Thyroid gland (tissue), 4 donors: ENCODE measurements at regions not wholly inside any gene's neighbourhood (a gene's known extent, or its start where the extent isn't known, plus 50 kb on each side); places are given as distances from the start of the nearest gene placed in this dataset.

Experiments used
- CTCF ChIP-seq, 6 experiments: fragments of 200-600 bp in 3 of 6; fragments of 450-650 bp in 3 of 6; sonication (generic) in 3 of 6; IDR thresholded peaks; one replicate each; pipeline ENCODE4 v1.5.1; 2016 to 2019; ENCODE audit warnings: antibody characterized with exemption in 6 of 6, mild to moderate bottlenecking in 2 of 6, inconsistent platforms in 1 of 6, moderate library complexity in 1 of 6
- POLR2A ChIP-seq, 2 donors: fragments of 450-650 bp; IDR thresholded peaks; one replicate each; pipeline ENCODE4 v1.6.1; 2017; ENCODE audit warnings: antibody characterized with exemption in 2 of 2, mild to moderate bottlenecking in 2 of 2, moderate library complexity in 1 of 2

GRCh38 chr14:75339059-75339458, 60.4 kb downstream of the FOS start:
- TF ChIP-seq CTCF (IDR thresholded peaks at IDR 0.05) (no peak), POLR2A (IDR thresholded peaks at IDR 0.05) (no peak)
